Kasumi-1 (cell line): ENCODE measurements at regions not wholly inside any gene's neighbourhood (a gene's known extent, or its start where the extent isn't known, plus 50 kb on each side); places are given as distances from the start of the nearest gene placed in this dataset.

Source experiments
- DNase-seq, 2 experiments: peaks; one replicate each; lab custom pipeline; 2025; lab: John Stamatoyannopoulos, UW

DNA sequence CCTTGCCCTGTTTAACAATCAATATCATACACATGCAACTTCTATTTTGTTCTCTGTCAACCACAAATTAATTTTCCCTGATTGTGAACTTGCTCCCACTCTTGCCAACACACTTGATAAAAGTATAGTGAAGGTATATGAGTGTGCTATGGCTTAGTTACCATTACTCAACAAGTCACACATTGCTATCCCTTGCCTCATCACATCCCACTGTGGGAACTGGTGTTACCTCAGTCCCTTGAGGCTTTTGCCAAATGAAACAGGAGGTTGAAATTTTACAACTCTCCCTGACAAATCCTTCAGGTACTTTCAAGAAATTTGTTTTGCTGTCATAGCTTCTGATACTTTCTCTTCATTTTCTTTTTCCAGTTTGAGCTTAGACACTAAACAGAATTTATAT is 472.5 kb upstream of the SEMA3D start:
- no peak for DNase-seq

- no peak for DNase-seq
These were observed 468.4 kb upstream of the SEMA3D start for GRCh38 chr7:85655252-85655651.

DNA sequence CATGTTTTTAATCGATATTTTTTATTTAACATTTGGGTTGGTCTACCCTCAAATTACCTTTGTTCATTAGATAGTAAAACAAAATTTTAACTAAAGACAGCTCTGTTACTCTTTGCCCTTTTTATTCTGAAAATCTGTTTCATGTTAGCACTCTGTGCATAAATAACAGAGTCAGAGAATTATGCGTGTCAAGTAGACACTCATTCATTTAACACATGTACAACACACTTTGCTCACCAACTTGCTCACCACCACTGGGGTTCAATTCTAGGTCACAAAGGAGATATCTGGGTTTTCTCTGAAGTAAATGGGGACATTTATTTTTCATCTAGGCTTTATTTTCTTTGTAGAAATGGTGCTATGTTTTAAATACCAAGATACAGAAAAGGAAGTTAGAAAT is 457.4 kb upstream of the SEMA3D start:
- no peak for DNase-seq

DNA sequence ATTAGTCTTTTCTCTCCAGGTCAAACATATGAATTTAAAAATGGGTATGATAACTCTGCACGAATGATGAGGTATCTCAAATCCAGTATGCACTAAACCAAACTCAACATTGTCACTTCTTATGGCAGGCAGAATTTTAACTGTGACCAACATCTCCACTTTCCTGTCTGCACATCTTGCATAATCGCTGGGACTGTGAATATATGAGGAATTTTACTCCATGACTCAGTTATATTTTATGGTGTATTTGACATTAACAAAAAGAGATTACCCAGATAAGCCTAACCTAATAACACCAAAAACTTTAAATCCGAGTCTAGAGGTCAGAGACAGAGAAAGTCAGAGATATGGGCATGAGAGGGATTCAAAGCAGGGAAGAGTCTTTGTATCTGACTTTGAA is 454.5 kb upstream of the SEMA3D start:
- DNase-seq: no peak

DNA sequence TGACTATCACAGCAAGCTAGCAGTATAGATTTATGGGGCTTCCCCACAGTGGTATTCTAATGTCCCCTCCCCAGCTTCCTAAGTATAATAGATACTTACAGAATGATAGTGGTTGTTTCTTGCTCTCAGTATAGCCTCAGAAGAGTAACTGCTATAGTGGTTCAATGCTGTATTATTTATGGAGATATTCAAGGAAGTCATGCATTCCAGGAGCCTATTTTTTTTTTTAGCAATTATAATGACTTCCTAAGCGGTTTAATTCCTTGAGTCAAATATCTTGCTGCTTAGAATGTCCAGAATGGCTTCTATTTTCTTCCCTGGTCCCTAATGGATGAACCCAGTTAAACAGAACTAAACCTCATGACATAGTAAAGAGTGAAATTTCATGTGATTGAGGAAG is 451.5 kb upstream of the SEMA3D start:
- DNase-seq: no peak

- DNase-seq: no peak
These were observed 448.1 kb upstream of the SEMA3D start for GRCh38 chr7:85634951-85635350.

DNA sequence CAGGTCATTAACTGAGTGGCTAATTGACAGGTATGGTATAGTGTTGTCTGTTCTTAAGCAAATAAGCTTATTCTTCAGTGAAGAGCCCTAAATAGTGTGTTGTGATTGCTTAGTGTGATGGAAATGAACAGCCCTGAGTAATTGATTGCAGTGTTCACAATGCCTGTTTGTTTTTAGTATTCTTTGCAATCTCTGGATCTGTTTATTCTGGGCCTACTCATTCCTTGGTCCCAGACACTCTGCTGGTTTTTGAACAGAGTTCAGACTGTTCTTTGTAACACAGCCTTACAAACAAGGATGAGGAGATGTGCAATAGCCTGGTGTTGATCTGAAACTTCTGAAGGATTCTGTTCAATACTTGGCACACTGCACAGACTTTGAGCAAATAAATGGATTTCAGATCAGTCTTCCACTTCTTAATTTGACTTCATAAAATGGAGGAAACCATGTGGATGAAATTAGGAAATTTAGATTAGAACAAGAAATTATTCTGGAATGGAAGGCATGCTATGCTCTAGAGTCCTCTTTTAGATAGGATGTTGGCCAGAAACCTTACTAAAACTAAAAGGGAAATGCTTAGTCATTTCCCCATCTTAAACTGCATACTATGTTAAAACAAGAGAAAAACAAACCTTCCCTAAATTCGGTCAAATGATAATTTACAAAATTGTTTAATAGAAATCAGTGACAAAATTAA is 444.2 kb upstream of the SEMA3D start:
- DNase-seq: peak; percentile 39 to 55

DNA sequence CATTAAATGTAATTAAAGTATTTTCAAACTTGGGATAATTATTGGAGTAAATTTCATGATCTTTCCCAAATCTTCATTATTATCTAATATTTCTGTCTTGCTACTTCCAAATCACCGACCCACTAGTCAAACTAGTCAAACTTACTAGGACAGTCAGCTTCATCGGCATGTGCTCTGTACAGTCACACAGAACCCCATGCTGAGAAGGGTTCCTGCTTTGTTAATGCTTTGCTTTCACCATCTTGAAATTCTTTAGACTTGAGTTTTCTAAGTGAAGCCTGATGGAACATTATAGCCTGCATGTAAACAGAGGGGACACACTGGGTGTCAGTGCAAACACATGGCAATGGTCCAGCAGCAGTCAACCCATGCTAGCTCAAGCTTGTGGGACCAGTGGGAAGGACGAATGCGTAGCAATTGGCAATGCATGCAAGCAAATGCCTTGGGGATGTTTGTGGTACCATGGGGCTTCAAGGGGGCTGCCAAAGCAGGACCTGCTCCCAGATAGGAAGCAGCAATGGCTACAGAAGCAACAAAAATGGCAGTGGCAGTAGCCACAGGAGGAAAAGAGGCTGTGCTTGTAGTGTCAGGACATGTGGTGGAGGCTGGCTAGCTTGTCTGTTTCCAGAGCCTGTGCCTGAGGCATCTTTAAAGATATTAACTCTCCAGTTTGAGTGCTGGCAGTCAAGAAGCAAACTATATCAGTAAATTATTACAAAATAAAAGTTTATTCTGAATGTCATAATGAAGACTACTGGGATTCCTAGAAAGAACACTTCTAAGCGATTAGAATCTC is 441.1 kb upstream of the SEMA3D start:
- no peak for DNase-seq

DNA sequence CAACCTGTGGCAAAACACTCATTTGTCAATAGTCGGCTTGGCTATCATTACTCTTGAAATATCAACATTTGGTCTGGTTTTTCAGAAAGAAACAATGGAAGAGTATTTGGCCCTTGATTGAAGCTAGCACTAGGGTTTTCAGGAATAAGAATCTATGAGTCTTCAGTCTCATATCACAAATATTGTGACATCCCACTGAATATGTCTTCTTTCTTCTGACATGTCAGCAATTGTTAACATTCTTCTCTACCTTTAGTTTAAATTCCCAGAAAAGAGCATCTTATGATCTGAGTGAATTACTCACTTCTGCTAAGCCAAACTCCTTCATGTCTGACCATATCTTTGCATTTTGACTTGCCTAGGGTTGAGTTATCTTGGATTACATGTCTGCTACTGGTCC is 435.2 kb upstream of the SEMA3D start:
- no peak for DNase-seq

DNA sequence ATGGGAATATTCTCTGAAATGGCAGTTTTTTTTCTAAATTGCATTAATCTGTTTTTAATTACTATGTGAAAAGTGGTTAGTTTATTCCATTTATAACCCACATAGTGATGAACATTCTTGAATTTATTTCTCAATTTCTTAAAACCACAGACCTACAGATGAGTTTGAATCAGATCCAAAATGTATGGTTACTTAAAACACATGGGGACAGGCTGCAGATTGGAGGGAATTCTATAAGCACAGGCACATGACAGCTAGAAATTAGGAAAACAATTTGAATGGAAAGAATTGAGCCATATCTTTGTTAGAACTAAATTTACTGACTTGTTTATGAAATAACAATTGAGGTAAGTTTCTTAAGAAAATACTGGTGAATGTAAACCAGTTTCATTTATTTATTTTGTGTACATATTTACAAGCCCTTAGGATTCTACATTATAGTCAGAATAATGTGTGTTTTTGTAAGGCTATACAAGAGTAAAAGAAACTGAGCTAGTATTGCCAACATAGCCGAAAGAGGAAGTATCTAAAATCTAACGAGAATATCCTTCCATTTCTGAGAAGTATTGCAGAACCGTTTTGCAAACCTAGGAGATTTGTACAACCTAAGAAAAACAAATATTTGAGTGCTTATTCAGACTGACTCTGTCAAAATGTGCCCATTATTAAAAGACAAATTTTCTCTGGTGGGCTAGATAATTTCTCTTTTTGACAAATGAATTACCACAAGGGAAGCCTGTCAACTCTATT is 434.3 kb upstream of the SEMA3D start:
- peak; percentile 71 to 77 for DNase-seq

- no peak for DNase-seq
These were observed 432.4 kb upstream of the SEMA3D start for GRCh38 chr7:85619236-85619635.

DNA sequence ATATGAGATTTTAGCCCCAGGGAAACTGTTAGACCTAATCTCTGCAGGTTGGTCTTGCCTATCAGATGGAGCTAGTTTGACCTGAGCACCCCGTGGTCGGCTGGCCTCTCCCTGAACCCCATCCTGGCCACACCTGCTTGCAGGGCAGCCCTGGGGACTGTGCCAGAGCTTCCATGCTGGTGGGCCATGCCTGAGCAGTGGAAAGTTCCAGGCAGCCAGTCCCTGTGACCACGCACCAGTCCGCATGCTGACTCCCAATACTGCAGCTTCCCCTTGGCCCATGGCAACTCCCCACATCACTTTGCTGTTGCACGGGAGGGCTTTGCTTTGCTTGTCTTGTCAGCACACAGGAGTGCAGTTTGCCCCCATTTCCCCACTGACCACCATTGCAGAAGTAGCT is 427.8 kb upstream of the SEMA3D start:
- DNase-seq: no peak

- no peak for DNase-seq
These were observed 425.7 kb upstream of the SEMA3D start for GRCh38 chr7:85612514-85612913.

DNA sequence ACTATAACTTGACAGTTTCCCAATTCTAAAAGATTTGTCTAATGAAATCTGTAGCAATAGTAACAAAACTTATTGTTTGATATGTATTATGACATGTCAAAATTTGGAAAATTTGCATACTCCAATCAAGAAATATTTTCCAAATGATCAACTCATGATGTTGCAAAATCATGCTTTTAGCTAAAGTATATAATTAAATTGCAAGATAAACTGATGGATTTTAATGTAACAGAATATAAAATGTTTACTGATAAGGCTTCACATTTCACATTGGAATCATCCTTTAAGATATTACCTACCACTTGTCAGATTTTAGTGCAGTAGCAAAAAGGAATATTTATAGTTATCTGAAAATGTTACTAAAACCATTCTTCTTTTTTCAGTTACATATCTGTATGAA is 421.9 kb upstream of the SEMA3D start:
- no peak for DNase-seq

GRCh38 chr7:85602196-85602595 is 415.3 kb upstream of the SEMA3D start:
- no peak for DNase-seq

- no peak for DNase-seq
These were observed 413.5 kb upstream of the SEMA3D start for GRCh38 chr7:85600395-85600794.

- DNase-seq: no peak
These were observed 410.0 kb upstream of the SEMA3D start for GRCh38 chr7:85596827-85597226.

DNA sequence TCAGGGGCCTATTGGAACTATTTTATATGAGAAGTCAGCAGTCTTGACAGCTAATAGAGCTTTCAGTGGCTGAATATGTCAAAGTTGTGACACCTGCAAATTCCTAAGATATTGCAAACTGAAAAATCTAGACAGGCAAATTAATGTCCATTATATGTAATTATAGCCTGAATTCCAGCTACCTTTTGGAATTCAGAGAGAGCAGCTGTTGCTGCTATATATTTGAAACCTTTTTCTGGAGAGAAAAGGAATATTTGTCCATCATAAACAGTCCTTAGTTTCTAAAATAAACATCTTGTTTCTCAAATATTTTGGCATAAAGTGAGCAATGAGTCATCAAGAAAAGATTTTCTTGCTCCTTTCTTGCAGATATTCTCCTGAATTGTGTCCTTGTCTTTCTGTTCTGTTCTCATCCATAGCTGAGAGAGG is 408.9 kb upstream of the SEMA3D start:
- DNase-seq: no peak

GRCh38 chr7:85593355-85593754 is 406.5 kb upstream of the SEMA3D start:
- no peak for DNase-seq

- no peak for DNase-seq
These were observed 400.9 kb upstream of the SEMA3D start for GRCh38 chr7:85587785-85588184.

DNA sequence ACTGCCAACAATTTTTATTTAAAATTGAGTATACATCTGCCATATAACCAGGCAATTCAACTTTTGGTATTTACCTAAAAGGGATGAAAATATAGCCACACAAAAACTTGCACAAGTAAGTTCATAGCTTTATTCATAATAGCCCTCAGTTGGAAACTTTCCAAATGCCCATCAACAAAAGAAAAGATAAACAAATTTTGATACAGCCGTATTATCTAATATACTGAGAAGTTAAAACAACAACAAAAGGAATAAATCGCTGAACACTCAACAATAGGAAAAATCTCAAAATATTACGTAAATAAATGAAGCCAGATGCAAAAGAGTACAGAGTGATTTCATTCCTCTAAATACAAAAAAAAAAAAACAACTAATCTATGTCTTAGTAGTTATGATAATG is 399.2 kb upstream of the SEMA3D start:
- no peak for DNase-seq

- no peak for DNase-seq
These were observed 396.5 kb upstream of the SEMA3D start for GRCh38 chr7:85583131-85583953.
